C1 segment of cervical spinal cord (tissue), 14 donors: ENCODE measurements at regions not wholly inside any gene's neighbourhood (a gene's known extent, or its start where the extent isn't known, plus 50 kb on each side); places are given as distances from the start of the nearest gene placed in this dataset.
"Not testable (repeated sequence)": the region's sequence is repeated elsewhere in the genome, so short reads cannot be mapped to it uniquely, and the experiment has no call there.

Experiments
- DNase-seq, 14 donors: peaks; one replicate each; lab custom pipeline; 2025; lab: John Stamatoyannopoulos, UW

GRCh38 chr14:37650356-37651037 lies 55.1 kb downstream of the TTC6 start:
- no peak for DNase-seq

GRCh38 chr14:37652042-37652441 lies 56.6 kb downstream of the TTC6 start:
- no peak for DNase-seq

- no peak for DNase-seq
Observed at GRCh38 chr14:37655418-37655817, 60.0 kb downstream of the TTC6 start.

GRCh38 chr14:37658156-37658555 lies 62.7 kb downstream of the TTC6 start:
- no peak for DNase-seq

GRCh38 chr14:37663498-37663897 lies 68.1 kb downstream of the TTC6 start:
- no peak for DNase-seq

GRCh38 chr14:37665479-37665878 lies 70.0 kb downstream of the TTC6 start:
- no peak for DNase-seq

GRCh38 chr14:37665951-37666350 lies 70.5 kb downstream of the TTC6 start:
- DNase-seq: no peak

GRCh38 chr14:37668646-37669045 lies 73.2 kb downstream of the TTC6 start:
- DNase-seq: no peak

- DNase-seq: no peak
Observed at GRCh38 chr14:37669242-37669641, 73.8 kb downstream of the TTC6 start.

GRCh38 chr14:37673439-37673838 lies 78.0 kb downstream of the TTC6 start:
- no peak for DNase-seq

- DNase-seq: no peak
Observed at GRCh38 chr14:37678916-37679315, 83.5 kb downstream of the TTC6 start.

GRCh38 chr14:37681486-37681885 lies 86.1 kb downstream of the TTC6 start:
- no peak for DNase-seq

GRCh38 chr14:37692680-37693079 lies 97.3 kb downstream of the TTC6 start:
- DNase-seq: not testable (repeated sequence)

- not testable (repeated sequence) for DNase-seq
Observed at GRCh38 chr14:37693420-37693819, 98.0 kb downstream of the TTC6 start.

GRCh38 chr14:37695866-37696265 lies 100.4 kb downstream of the TTC6 start:
- no peak for DNase-seq

GRCh38 chr14:37697489-37698121 lies 102.2 kb downstream of the TTC6 start:
- no peak for DNase-seq

GRCh38 chr14:37698840-37699777 lies 103.7 kb downstream of the TTC6 start:
- no peak for DNase-seq

GRCh38 chr14:37707716-37708115 lies 112.3 kb downstream of the TTC6 start:
- DNase-seq: no peak

GRCh38 chr14:37708481-37708880 lies 113.1 kb downstream of the TTC6 start:
- no peak for DNase-seq

- no peak for DNase-seq
Observed at GRCh38 chr14:37709419-37710195, 114.2 kb downstream of the TTC6 start.

GRCh38 chr14:37711356-37711830 lies 116.0 kb downstream of the TTC6 start:
- no peak for DNase-seq
